H9 (cell line): ENCODE measurements at regions not wholly inside any gene's neighbourhood (a gene's known extent, or its start where the extent isn't known, plus 50 kb on each side); places are given as distances from the start of the nearest gene placed in this dataset.

ENCODE experiments used
- DNase-seq: peaks from one replicate; pipeline ENCODE4 v3.0.0-alpha.2; 2017
- H2AFZ ChIP-seq: one replicate; pipeline ENCODE4 v1.6.1; 2013; ENCODE audit warnings: mild to moderate bottlenecking, low read length, control low read depth, moderate library complexity
- H2AK5ac ChIP-seq: 2 replicates; pipeline ENCODE4 v1.6.1; 2013; ENCODE audit warnings: low read length, control low read depth, mixed read lengths; ENCODE audit not compliant: insufficient read length
- H2BK120ac ChIP-seq: one replicate; pipeline ENCODE4 v1.6.1; 2013; ENCODE audit warnings: low read depth, mild to moderate bottlenecking, low read length, control low read depth, inconsistent platforms; ENCODE audit not compliant: poor library complexity, severe bottlenecking
- H2BK12ac ChIP-seq: 2 replicates; pipeline ENCODE4 v1.6.1; 2013; ENCODE audit warnings: low read length, control low read depth, mixed read lengths, low read depth; ENCODE audit not compliant: insufficient read length
- H2BK15ac ChIP-seq: 2 replicates; pipeline ENCODE4 v1.6.1; 2013; ENCODE audit warnings: low read depth, low read length, control low read depth
- H2BK20ac ChIP-seq: one replicate; pipeline ENCODE4 v1.6.1; 2013; ENCODE audit warnings: low read depth, mild to moderate bottlenecking, low read length, control low read depth, inconsistent platforms; ENCODE audit not compliant: poor library complexity, severe bottlenecking
- H2BK5ac ChIP-seq: 2 replicates; pipeline ENCODE4 v1.6.1; 2013; ENCODE audit warnings: low read length, control low read depth, mixed read lengths; ENCODE audit not compliant: insufficient read length
- H3K14ac ChIP-seq: 2 replicates; pipeline ENCODE4 v1.6.1; 2013; ENCODE audit warnings: low read length, control low read depth; ENCODE audit not compliant: insufficient read depth
- H3K18ac ChIP-seq: 2 replicates; pipeline ENCODE4 v1.6.1; 2013; ENCODE audit warnings: low read depth, mild to moderate bottlenecking, mixed read lengths, low read length, control low read depth; ENCODE audit not compliant: insufficient read length
- H3K23ac ChIP-seq: 2 replicates; pipeline ENCODE4 v1.6.1; 2013; ENCODE audit warnings: low read length, control low read depth, mixed read lengths, low read depth; ENCODE audit not compliant: insufficient read length
- H3K23me2 ChIP-seq: 2 replicates; pipeline ENCODE4 v1.6.1; 2013; ENCODE audit warnings: low read depth, mild to moderate bottlenecking, mixed read lengths, low read length, control low read depth; ENCODE audit not compliant: insufficient read length, poor library complexity, severe bottlenecking
- H3K27ac ChIP-seq: 2 replicates; pipeline ENCODE4 v1.5.1; 2013; ENCODE audit warnings: low read length, control low read depth, mixed read lengths, low read depth; ENCODE audit not compliant: insufficient read length
- H3K27me3 ChIP-seq: 2 replicates; pipeline ENCODE4 v1.6.1; 2013; ENCODE audit warnings: low read length, control low read depth, inconsistent platforms; ENCODE audit not compliant: insufficient read depth
- H3K4ac ChIP-seq: 2 replicates; pipeline ENCODE4 v1.6.1; 2013; ENCODE audit warnings: low read depth, mild to moderate bottlenecking, control low read depth, inconsistent platforms, low read length, moderate library complexity
- H3K4me1 ChIP-seq: 2 replicates; pipeline ENCODE4 v1.6.1; 2013; ENCODE audit warnings: low read length, control low read depth, inconsistent platforms; ENCODE audit not compliant: insufficient read depth
- H3K4me2 ChIP-seq: 2 replicates; pipeline ENCODE4 v1.6.1; 2013; ENCODE audit warnings: low read length, control low read depth, mixed read lengths; ENCODE audit not compliant: insufficient read length, insufficient read depth
- H3K56ac ChIP-seq: 2 replicates; pipeline ENCODE4 v1.6.1; 2013; ENCODE audit warnings: low read depth, mild to moderate bottlenecking, mixed read lengths, low read length, control low read depth; ENCODE audit not compliant: insufficient read length
- H3K79me1 ChIP-seq: 2 replicates; pipeline ENCODE4 v1.6.1; 2013; ENCODE audit warnings: low read depth, mild to moderate bottlenecking, moderate library complexity, low read length, control low read depth, inconsistent platforms; ENCODE audit not compliant: insufficient read depth, poor library complexity, severe bottlenecking
- H3K79me2 ChIP-seq: 2 replicates; pipeline ENCODE4 v1.6.1; 2013; ENCODE audit warnings: low read length, control low read depth, inconsistent platforms; ENCODE audit not compliant: insufficient read depth
- H3K9ac ChIP-seq: 2 replicates; pipeline ENCODE4 v1.6.1; 2013; ENCODE audit warnings: low read length, control low read depth, mixed read lengths; ENCODE audit not compliant: insufficient read length; ENCODE audit errors: extremely low read depth
- H3K9me3 ChIP-seq: one replicate; pipeline ENCODE4 v1.6.1; 2013; ENCODE audit warnings: low read depth, low read length, inconsistent platforms; ENCODE audit not compliant: control insufficient read depth
- H3T11ph ChIP-seq: one replicate; pipeline ENCODE4 v1.6.1; 2013; ENCODE audit warnings: mild to moderate bottlenecking, low read length, control low read depth, inconsistent platforms
- H4K20me1 ChIP-seq: one replicate; pipeline ENCODE4 v1.6.1; 2013; ENCODE audit not compliant: control insufficient read depth, insufficient read length, insufficient read depth
- H4K5ac ChIP-seq: 2 replicates; pipeline ENCODE4 v1.6.1; 2013; ENCODE audit warnings: low read depth, mild to moderate bottlenecking, mixed read lengths, low read length, control low read depth; ENCODE audit not compliant: insufficient read length
- H4K8ac ChIP-seq: replicated peaks from 2 replicates; pipeline ENCODE4 v1.6.1; 2013; ENCODE audit warnings: low read length, control low read depth, mixed read lengths, low read depth; ENCODE audit not compliant: insufficient read length
- H4K91ac ChIP-seq: 2 replicates; pipeline ENCODE4 v1.6.1; 2013; ENCODE audit warnings: low read depth, mild to moderate bottlenecking, moderate library complexity, mixed read lengths, low read length, control low read depth; ENCODE audit not compliant: insufficient read length
- H3K27ac Mint-ChIP-seq, 3 experiments: 2 replicates in 2 of 3; 3 replicates in 1 of 3; pipeline ENCODE4 v1.8.0; 2020 to 2021; ENCODE audit warnings: mixed read lengths in 3 of 3, mild to moderate bottlenecking in 1 of 3, moderate library complexity in 1 of 3
- H3K27me3 Mint-ChIP-seq: 2 replicates; pipeline ENCODE4 v1.8.0; 2021; ENCODE audit warnings: low read depth, mild to moderate bottlenecking, moderate library complexity, mixed read lengths
- H3K36me3 Mint-ChIP-seq, 3 experiments: 2 replicates in 2 of 3; 3 replicates in 1 of 3; pipeline ENCODE4 v1.8.0; 2020 to 2021; ENCODE audit warnings: low read depth in 3 of 3, mixed read lengths in 3 of 3; ENCODE audit not compliant: insufficient read depth in 1 of 3
- H3K4me1 Mint-ChIP-seq, 2 experiments: 2 replicates each; pipeline ENCODE4 v1.8.0; 2020; ENCODE audit warnings: mixed read lengths in 2 of 2
- H3K4me3 Mint-ChIP-seq, 2 experiments: 2 replicates in 1 of 2; 3 replicates in 1 of 2; pipeline ENCODE4 v1.8.0; 2020 to 2021; ENCODE audit warnings: mild to moderate bottlenecking in 2 of 2, mixed read lengths in 2 of 2, moderate library complexity in 1 of 2
- H3K9me3 Mint-ChIP-seq, 2 experiments: 2 replicates in 1 of 2; 3 replicates in 1 of 2; pipeline ENCODE4 v1.8.0; 2020; ENCODE audit warnings: mild to moderate bottlenecking in 2 of 2, mixed read lengths in 2 of 2, moderate library complexity in 1 of 2
- WGBS: extraction: QIAGEN DNeasy Blood & Tissue Kit; methylation state at CpG from one replicate; pipeline ENCODE4 v1.1.7; 2013; ENCODE audit warnings: missing lambda C conversion rate, low lambda C conversion rate, mixed read lengths; ENCODE audit not compliant: insufficient read length; ENCODE audit errors: extremely low coverage; 5-methylcytosine and 5-hydroxymethylcytosine counted together
- TF ChIP-seq, protein P1 (sequence below): fragments of 200-600 bp; sonication (generic); conservative IDR thresholded peaks from 3 replicates; pipeline ENCODE4 v1.8.0; 2021; ENCODE audit warnings: antibody characterized with exemption, mild to moderate bottlenecking

DNA sequence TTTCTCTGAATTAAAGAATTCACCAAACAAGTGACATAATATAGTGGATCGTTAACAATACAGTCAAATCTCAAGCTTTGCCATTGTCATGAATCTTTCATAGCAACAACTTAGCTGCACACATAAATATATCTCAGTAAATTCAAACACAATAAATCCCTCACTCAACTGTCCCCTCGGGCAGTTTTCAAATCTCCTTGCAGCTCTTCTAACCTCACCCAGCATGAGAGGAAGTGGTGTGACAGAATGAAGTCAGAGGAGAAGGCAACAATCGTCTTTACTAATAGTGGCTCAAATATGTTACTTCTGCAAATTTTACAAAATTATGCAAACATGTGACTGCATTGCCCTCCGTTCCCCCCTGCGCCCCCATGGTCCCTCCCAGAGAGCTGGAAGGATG lies 148.2 kb downstream of the RAP2A start:
- Histone ChIP-seq H3K56ac (no peak overlapping the region), H3K23me2 (no peaks in the 10 kb centered on the region), H2BK12ac (no peak overlapping the region), H3T11ph (no peak overlapping the region), H3K79me2 (no peaks in the 10 kb centered on the region), H3K27me3 (no peaks in the 10 kb centered on the region), H3K18ac (no peak overlapping the region), H3K79me1 (no peaks in the 10 kb centered on the region), H3K4ac (no peak overlapping the region), H3K4me1 (no peaks in the 10 kb centered on the region), H2BK15ac (no peak overlapping the region), H2BK20ac (no peak overlapping the region), H2AFZ (no peak overlapping the region), H3K4me2 (no peak overlapping the region), H3K14ac (no peak overlapping the region), H3K9ac (no peak overlapping the region), H4K8ac (no peak overlapping the region), H3K27ac (no peak overlapping the region), H2BK120ac (no peak overlapping the region), H2BK5ac (no peak overlapping the region), H2AK5ac (no peak overlapping the region), H3K9me3 (no peaks in the 10 kb centered on the region), H3K23ac (no peak overlapping the region), H4K91ac (no peak overlapping the region), H4K5ac (no peak overlapping the region), H4K20me1 (no peaks in the 10 kb centered on the region)
- no peak for DNase-seq
- H3K27ac Mint-ChIP-seq: no peak overlapping the region
- TF ChIP-seq, protein P1, sequence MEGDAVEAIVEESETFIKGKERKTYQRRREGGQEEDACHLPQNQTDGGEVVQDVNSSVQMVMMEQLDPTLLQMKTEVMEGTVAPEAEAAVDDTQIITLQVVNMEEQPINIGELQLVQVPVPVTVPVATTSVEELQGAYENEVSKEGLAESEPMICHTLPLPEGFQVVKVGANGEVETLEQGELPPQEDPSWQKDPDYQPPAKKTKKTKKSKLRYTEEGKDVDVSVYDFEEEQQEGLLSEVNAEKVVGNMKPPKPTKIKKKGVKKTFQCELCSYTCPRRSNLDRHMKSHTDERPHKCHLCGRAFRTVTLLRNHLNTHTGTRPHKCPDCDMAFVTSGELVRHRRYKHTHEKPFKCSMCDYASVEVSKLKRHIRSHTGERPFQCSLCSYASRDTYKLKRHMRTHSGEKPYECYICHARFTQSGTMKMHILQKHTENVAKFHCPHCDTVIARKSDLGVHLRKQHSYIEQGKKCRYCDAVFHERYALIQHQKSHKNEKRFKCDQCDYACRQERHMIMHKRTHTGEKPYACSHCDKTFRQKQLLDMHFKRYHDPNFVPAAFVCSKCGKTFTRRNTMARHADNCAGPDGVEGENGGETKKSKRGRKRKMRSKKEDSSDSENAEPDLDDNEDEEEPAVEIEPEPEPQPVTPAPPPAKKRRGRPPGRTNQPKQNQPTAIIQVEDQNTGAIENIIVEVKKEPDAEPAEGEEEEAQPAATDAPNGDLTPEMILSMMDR: no peak
- H3K36me3 Mint-ChIP-seq: no peaks in the 10 kb centered on the region
- H3K27me3 Mint-ChIP-seq: no peaks in the 10 kb centered on the region
- peaks cover 0 to 6% of the 10 kb centered on the region in 2 experiments; a peak in 2 of 5 replicates for H3K9me3 Mint-ChIP-seq
- H3K4me3 Mint-ChIP-seq: no peak overlapping the region
- no CpG with 5 or more reads among the region's 5 CpGs for WGBS
- peaks cover 2 to 4% of the 10 kb centered on the region in 2 experiments; a peak in 1 of 4 replicates for H3K4me1 Mint-ChIP-seq
